GM19452 (cell line): ENCODE measurements at regions not wholly inside any gene's neighbourhood (a gene's known extent, or its start where the extent isn't known, plus 50 kb on each side); places are given as distances from the start of the nearest gene placed in this dataset.

Experiments used
- ATAC-seq: cut with Tn5 transposase; IDR thresholded peaks from one replicate; pipeline ENCODE4 v1.9.1; 2021; ENCODE audit not compliant: unreplicated experiment

- ATAC-seq: no peak
Measured at GRCh38 chr4:22220965-22221364, 272.4 kb upstream of the KCNIP4 start.

GRCh38 chr4:22217480-22217879 lies 268.9 kb upstream of the KCNIP4 start:
- no peak for ATAC-seq

- ATAC-seq: no peak
Measured at GRCh38 chr4:22216278-22216677, 267.7 kb upstream of the KCNIP4 start.

- no peak for ATAC-seq
Measured at GRCh38 chr4:22215084-22215483, 266.5 kb upstream of the KCNIP4 start.

GRCh38 chr4:22203711-22204011 lies 255.1 kb upstream of the KCNIP4 start:
- ATAC-seq: no peak

GRCh38 chr4:22202975-22203710 lies 254.6 kb upstream of the KCNIP4 start:
- no peak for ATAC-seq

- ATAC-seq: no peak
Measured at GRCh38 chr4:22202246-22202974, 253.8 kb upstream of the KCNIP4 start.

- no peak for ATAC-seq
Measured at GRCh38 chr4:22201256-22201655, 252.7 kb upstream of the KCNIP4 start.

GRCh38 chr4:22196551-22196950 lies 248.0 kb upstream of the KCNIP4 start:
- no peak for ATAC-seq

GRCh38 chr4:22192084-22192511 lies 243.5 kb upstream of the KCNIP4 start:
- no peak for ATAC-seq

GRCh38 chr4:22191565-22191964 lies 243.0 kb upstream of the KCNIP4 start:
- ATAC-seq: no peak

GRCh38 chr4:22190855-22191254 lies 242.3 kb upstream of the KCNIP4 start:
- ATAC-seq: no peak

GRCh38 chr4:22187203-22187820 lies 238.7 kb upstream of the KCNIP4 start:
- no peak for ATAC-seq

- no peak for ATAC-seq
Measured at GRCh38 chr4:22181736-22182135, 233.2 kb upstream of the KCNIP4 start.

GRCh38 chr4:22179124-22179874 lies 230.7 kb upstream of the KCNIP4 start:
- ATAC-seq: no peak

- no peak for ATAC-seq
Measured at GRCh38 chr4:22174640-22175039, 226.1 kb upstream of the KCNIP4 start.

GRCh38 chr4:22170353-22170752 lies 221.8 kb upstream of the KCNIP4 start:
- ATAC-seq: no peak

- ATAC-seq: no peak
Measured at GRCh38 chr4:22167201-22167600, 218.6 kb upstream of the KCNIP4 start.

- ATAC-seq: no peak
Measured at GRCh38 chr4:22162454-22162853, 213.9 kb upstream of the KCNIP4 start.

GRCh38 chr4:22130741-22131140 lies 182.2 kb upstream of the KCNIP4 start:
- ATAC-seq: no peak

GRCh38 chr4:22129454-22130029 lies 181.0 kb upstream of the KCNIP4 start:
- ATAC-seq: no peak
